Osteocyte (in vitro differentiated cells): ENCODE measurements at regions not wholly inside any gene's neighbourhood (a gene's known extent, or its start where the extent isn't known, plus 50 kb on each side); places are given as distances from the start of the nearest gene placed in this dataset.

ENCODE experiments used
- DNase-seq: peaks from one replicate; pipeline ENCODE4 v3.0.0; 2021; ENCODE audit warnings: mixed read lengths; ENCODE audit not compliant: unreplicated experiment; ENCODE audit errors: extremely low spot score
- H3K27ac Mint-ChIP-seq: one replicate; pipeline ENCODE4 v1.8.0; 2021; ENCODE audit warnings: mild to moderate bottlenecking, mixed read lengths; ENCODE audit not compliant: unreplicated experiment
- H3K27me3 Mint-ChIP-seq: one replicate; pipeline ENCODE4 v1.8.0; 2021; ENCODE audit warnings: mixed read lengths; ENCODE audit not compliant: unreplicated experiment
- H3K36me3 Mint-ChIP-seq: one replicate; pipeline ENCODE4 v1.8.0; 2021; ENCODE audit warnings: mixed read lengths; ENCODE audit not compliant: unreplicated experiment
- H3K4me1 Mint-ChIP-seq: one replicate; pipeline ENCODE4 v1.8.0; 2021; ENCODE audit warnings: mixed read lengths; ENCODE audit not compliant: unreplicated experiment
- H3K4me3 Mint-ChIP-seq: one replicate; pipeline ENCODE4 v1.8.0; 2021; ENCODE audit warnings: mild to moderate bottlenecking, moderate library complexity, mixed read lengths; ENCODE audit not compliant: unreplicated experiment
- H3K9me3 Mint-ChIP-seq: one replicate; pipeline ENCODE4 v1.8.0; 2021; ENCODE audit warnings: mixed read lengths; ENCODE audit not compliant: unreplicated experiment
- TF ChIP-seq, protein P1 (sequence below): fragments of 200-600 bp; sonication (generic); IDR thresholded peaks from 2 replicates; pipeline ENCODE4 v1.5.0; 2021; ENCODE audit warnings: antibody characterized with exemption, mild to moderate bottlenecking, moderate library complexity

GRCh38 chr9:13902286-13903066 lies 411.5 kb downstream of the NFIB start:
- Mint-ChIP-seq H3K27me3 (peaks cover 12% of the 10 kb centered on the region), H3K27ac (no peak overlapping the region), H3K9me3 (peaks cover 7% of the 10 kb centered on the region), H3K4me1 (peaks cover 12% of the 10 kb centered on the region), H3K36me3 (no peaks in the 10 kb centered on the region), H3K4me3 (no peak overlapping the region)
- no peak for DNase-seq
- TF ChIP-seq, protein P1, sequence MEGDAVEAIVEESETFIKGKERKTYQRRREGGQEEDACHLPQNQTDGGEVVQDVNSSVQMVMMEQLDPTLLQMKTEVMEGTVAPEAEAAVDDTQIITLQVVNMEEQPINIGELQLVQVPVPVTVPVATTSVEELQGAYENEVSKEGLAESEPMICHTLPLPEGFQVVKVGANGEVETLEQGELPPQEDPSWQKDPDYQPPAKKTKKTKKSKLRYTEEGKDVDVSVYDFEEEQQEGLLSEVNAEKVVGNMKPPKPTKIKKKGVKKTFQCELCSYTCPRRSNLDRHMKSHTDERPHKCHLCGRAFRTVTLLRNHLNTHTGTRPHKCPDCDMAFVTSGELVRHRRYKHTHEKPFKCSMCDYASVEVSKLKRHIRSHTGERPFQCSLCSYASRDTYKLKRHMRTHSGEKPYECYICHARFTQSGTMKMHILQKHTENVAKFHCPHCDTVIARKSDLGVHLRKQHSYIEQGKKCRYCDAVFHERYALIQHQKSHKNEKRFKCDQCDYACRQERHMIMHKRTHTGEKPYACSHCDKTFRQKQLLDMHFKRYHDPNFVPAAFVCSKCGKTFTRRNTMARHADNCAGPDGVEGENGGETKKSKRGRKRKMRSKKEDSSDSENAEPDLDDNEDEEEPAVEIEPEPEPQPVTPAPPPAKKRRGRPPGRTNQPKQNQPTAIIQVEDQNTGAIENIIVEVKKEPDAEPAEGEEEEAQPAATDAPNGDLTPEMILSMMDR, result no peak

- no peak for DNase-seq
- Mint-ChIP-seq H3K27me3 (peaks cover 12% of the 10 kb centered on the region), H3K36me3 (no peaks in the 10 kb centered on the region), H3K4me3 (no peak overlapping the region), H3K4me1 (peaks cover 17% of the 10 kb centered on the region), H3K27ac (no peak overlapping the region), H3K9me3 (peaks cover 3% of the 10 kb centered on the region)
- TF ChIP-seq, protein P1, result no peak
Measured at GRCh38 chr9:13901176-13901575, 412.8 kb downstream of the NFIB start.

DNA sequence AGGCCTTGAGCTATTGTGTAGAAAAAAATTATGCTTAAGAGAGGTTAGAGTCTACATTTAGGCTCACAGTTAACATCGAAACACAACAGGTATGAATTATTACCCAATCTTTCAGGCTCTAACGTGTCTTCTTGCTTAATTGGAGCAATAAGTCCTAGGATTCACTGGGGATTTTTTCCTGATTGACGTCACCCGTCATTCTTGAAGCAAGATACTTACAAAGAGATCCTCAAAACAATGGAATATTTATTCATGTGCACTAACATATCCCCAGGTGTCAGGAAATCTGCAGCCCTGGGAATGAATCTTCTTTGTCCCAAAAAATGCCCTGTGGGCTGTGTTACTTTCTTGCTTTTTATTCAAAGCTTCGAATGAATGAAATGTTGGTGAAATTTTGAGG lies 413.5 kb downstream of the NFIB start:
- Mint-ChIP-seq H3K27ac (no peak overlapping the region), H3K36me3 (no peaks in the 10 kb centered on the region), H3K9me3 (no peaks in the 10 kb centered on the region), H3K27me3 (peaks cover 12% of the 10 kb centered on the region), H3K4me1 (peaks cover 17% of the 10 kb centered on the region), H3K4me3 (no peak overlapping the region)
- DNase-seq, result no peak
- TF ChIP-seq, protein P1, result no peak

DNA sequence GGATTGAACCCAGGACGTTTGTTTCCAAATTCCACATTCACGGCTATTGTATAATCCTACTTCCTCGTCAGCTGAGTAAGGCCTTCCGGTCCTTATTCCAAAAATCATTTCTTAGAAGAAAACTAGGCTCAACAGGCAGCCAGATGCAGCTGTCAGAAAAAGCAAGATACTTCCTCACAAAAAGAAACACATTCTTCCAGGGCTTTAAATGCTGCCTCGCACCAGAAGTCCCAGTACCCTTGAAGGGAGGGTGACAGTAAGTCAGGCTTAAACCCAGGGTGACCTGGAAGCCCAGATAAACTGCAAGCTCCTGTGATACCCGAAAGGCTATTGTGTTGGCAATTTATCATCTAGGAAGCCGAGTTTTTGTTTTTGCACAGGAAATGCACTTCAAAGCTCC lies 414.0 kb downstream of the NFIB start:
- Mint-ChIP-seq H3K27me3 (peaks cover 12% of the 10 kb centered on the region), H3K27ac (no peak overlapping the region), H3K36me3 (no peaks in the 10 kb centered on the region), H3K4me3 (no peak overlapping the region), H3K9me3 (no peaks in the 10 kb centered on the region), H3K4me1 (peaks cover 16% of the 10 kb centered on the region)
- TF ChIP-seq, protein P1, result no peak
- DNase-seq, result no peak

DNA sequence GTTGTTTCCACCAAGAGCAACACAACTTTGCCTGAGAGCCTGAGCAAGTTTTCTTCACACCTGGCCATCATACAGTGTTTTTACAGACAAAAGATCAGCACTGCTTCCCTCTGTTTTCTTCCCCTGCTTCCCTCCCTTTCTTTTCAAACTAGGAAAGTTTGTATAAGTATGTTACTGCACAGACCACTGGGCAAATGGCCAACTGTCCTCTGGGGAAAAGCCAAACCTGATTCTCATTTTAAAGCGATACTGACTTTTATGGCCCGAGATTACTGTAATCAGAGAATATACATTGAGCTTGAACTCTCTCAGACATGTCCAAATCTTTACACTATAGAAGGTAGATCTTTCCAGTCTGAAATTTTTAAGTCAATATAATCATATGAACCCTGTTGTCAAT lies 415.0 kb downstream of the NFIB start:
- H3K27me3 Mint-ChIP-seq, result peaks cover 12% of the 10 kb centered on the region

More for the DNA sequence above, 415.0 kb downstream of the NFIB start:
- H3K27ac Mint-ChIP-seq, result no peak overlapping the region
- no peak for DNase-seq
- H3K4me3 Mint-ChIP-seq, result no peak overlapping the region
- H3K36me3 Mint-ChIP-seq, result no peaks in the 10 kb centered on the region
- TF ChIP-seq, protein P1, result no peak
- H3K9me3 Mint-ChIP-seq, result no peaks in the 10 kb centered on the region
- peaks cover 10% of the 10 kb centered on the region for H3K4me1 Mint-ChIP-seq
